Left lobe of liver (tissue), 2 donors: ENCODE measurements at regions not wholly inside any gene's neighbourhood (a gene's known extent, or its start where the extent isn't known, plus 50 kb on each side); places are given as distances from the start of the nearest gene placed in this dataset.

ENCODE experiments used
- ATAC-seq: fragments of 200-7000 bp; cut with Tn5 transposase; one replicate; pipeline ENCODE4 v1.9.1; 2020; ENCODE audit warnings: mild to moderate bottlenecking, moderate library complexity
- DNase-seq: peaks from one replicate; pipeline ENCODE4 v3.0.0-alpha.2; 2020; ENCODE audit warnings: low spot score
- donor health status: DM: no; HTN: no; CAD: no; lungs with moderate emphysema.
- donor health status: DM: no; HTN: yes; CAD: no.

GRCh38 chr5:89380635-89381034 lies 497.7 kb upstream of the MEF2C start:
- no peak for DNase-seq
- no peak for ATAC-seq

- DNase-seq (no peak), ATAC-seq (no peak)
These were observed 494.9 kb upstream of the MEF2C start for GRCh38 chr5:89377767-89378455.

- DNase-seq (no peak), ATAC-seq (no peak)
These were observed 492.0 kb upstream of the MEF2C start for GRCh38 chr5:89374818-89375521.

GRCh38 chr5:89374144-89374784 lies 491.3 kb upstream of the MEF2C start:
- ATAC-seq (no peak), DNase-seq (no peak)

GRCh38 chr5:89372176-89372575 lies 489.2 kb upstream of the MEF2C start:
- ATAC-seq (no peak), DNase-seq (no peak)

GRCh38 chr5:89371646-89372045 lies 488.7 kb upstream of the MEF2C start:
- DNase-seq, result no peak
- no peak for ATAC-seq

- DNase-seq (no peak), ATAC-seq (no peak)
These were observed 476.1 kb upstream of the MEF2C start for GRCh38 chr5:89359046-89359445.

- DNase-seq (no peak), ATAC-seq (no peak)
These were observed 471.0 kb upstream of the MEF2C start for GRCh38 chr5:89353837-89354551.

GRCh38 chr5:89351975-89352374 lies 469.0 kb upstream of the MEF2C start:
- DNase-seq (no peak), ATAC-seq (no peak)

- no peak for ATAC-seq
- DNase-seq, result no peak
These were observed 468.2 kb upstream of the MEF2C start for GRCh38 chr5:89351222-89351621.

- ATAC-seq (no peak), DNase-seq (no peak)
These were observed 467.7 kb upstream of the MEF2C start for GRCh38 chr5:89350684-89351083.

- ATAC-seq (no peak), DNase-seq (no peak)
These were observed 466.4 kb upstream of the MEF2C start for GRCh38 chr5:89349246-89349980.

GRCh38 chr5:89346573-89346972 lies 463.6 kb upstream of the MEF2C start:
- DNase-seq, result no peak
- ATAC-seq, result no peak

GRCh38 chr5:89343666-89344065 lies 460.7 kb upstream of the MEF2C start:
- ATAC-seq (no peak), DNase-seq (no peak)

- ATAC-seq (no peak), DNase-seq (no peak)
These were observed 459.3 kb upstream of the MEF2C start for GRCh38 chr5:89342106-89342876.

- DNase-seq (no peak), ATAC-seq (no peak)
These were observed 456.0 kb upstream of the MEF2C start for GRCh38 chr5:89338935-89339334.

- no peak for DNase-seq
- ATAC-seq, result no peak
These were observed 453.1 kb upstream of the MEF2C start for GRCh38 chr5:89336111-89336510.

- ATAC-seq (no peak), DNase-seq (no peak)
These were observed 447.2 kb upstream of the MEF2C start for GRCh38 chr5:89330140-89330539.

- DNase-seq (no peak), ATAC-seq (no peak)
These were observed 444.6 kb upstream of the MEF2C start for GRCh38 chr5:89327608-89328007.

GRCh38 chr5:89324990-89325389 lies 442.0 kb upstream of the MEF2C start:
- DNase-seq (no peak), ATAC-seq (no peak)
